ENCODE measurements at regions not wholly inside any gene's neighbourhood (a gene's known extent, or its start where the extent isn't known, plus 50 kb on each side); places are given as distances from the start of the nearest gene placed in this dataset.

DNA sequence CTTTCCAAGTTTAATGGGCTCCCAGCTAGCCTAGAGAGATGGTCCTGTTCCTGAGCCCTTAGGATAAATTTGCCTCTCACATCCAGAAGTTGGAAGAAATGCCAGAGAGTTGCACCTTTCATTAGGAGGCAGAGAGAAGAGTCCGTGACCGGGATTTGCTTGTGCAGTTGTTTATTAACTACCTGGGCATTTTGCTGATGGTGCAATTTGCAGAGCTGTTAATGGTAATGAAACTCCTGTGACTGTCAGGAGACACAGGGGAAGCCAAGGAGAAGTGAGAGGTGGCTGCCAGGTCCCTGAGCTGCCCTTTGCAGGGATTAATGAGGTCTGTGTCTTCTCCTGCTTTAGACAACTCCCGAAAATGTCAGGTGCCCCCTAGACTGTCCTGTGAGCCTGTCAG is 69.1 kb upstream of the B3GAT1 start:
- H3K9me3 Mint-ChIP-seq = no peaks in the 10 kb centered on the region
- no peaks in the 10 kb centered on the region for H3K4me1 Mint-ChIP-seq (ENCODE audit: low read depth)
- H3K27me3 Mint-ChIP-seq (ENCODE audit: insufficient read depth) = peaks cover 12% of the 10 kb centered on the region
- DNase-seq (ENCODE audit: low spot score) = no peak
- no peak overlapping the region for H3K27ac Mint-ChIP-seq
- intact Hi-C loops (cut with micrococcal nuclease) = no loop called here
- no peaks in the 10 kb centered on the region for H3K36me3 Mint-ChIP-seq (ENCODE audit: low read depth)
- H3K4me3 Mint-ChIP-seq = no peak overlapping the region

DNA sequence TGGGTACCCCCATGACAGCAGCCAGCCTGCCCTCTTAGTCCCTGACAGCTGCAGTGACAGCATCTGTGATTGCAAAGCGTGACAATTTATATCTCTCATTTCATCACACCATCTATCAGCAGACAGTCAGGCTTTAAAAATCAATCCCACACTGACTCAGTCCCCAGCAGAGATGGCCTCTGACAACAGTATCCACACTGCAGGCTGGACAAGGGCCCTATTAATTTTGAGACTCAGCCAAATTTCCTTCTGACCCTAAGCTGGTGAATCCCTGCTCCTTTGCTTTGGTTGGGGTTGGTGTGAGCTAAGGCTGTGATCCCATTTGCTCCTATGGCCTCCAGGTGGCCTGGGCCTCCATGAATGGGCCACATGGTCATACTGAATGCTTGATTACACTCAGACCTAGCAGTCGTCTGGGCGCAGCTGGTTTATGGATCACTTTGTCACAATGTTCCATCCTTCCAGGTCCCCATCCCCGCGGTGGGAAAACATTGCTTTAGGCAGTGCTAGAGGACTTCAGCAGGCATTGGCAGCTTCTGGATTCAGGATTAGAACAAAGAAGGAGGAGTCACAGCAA is 68.2 kb upstream of the B3GAT1 start:
- Mint-ChIP-seq H3K27ac (no peak overlapping the region), H3K27me3 (ENCODE audit: insufficient read depth) (peaks cover 12% of the 10 kb centered on the region), H3K4me3 (no peak overlapping the region), H3K9me3 (no peaks in the 10 kb centered on the region), H3K4me1 (ENCODE audit: low read depth) (no peaks in the 10 kb centered on the region), H3K36me3 (ENCODE audit: low read depth) (no peaks in the 10 kb centered on the region)
- DNase-seq (ENCODE audit: low spot score) = no peak
- intact Hi-C loops (cut with micrococcal nuclease) = no loop called here

DNA sequence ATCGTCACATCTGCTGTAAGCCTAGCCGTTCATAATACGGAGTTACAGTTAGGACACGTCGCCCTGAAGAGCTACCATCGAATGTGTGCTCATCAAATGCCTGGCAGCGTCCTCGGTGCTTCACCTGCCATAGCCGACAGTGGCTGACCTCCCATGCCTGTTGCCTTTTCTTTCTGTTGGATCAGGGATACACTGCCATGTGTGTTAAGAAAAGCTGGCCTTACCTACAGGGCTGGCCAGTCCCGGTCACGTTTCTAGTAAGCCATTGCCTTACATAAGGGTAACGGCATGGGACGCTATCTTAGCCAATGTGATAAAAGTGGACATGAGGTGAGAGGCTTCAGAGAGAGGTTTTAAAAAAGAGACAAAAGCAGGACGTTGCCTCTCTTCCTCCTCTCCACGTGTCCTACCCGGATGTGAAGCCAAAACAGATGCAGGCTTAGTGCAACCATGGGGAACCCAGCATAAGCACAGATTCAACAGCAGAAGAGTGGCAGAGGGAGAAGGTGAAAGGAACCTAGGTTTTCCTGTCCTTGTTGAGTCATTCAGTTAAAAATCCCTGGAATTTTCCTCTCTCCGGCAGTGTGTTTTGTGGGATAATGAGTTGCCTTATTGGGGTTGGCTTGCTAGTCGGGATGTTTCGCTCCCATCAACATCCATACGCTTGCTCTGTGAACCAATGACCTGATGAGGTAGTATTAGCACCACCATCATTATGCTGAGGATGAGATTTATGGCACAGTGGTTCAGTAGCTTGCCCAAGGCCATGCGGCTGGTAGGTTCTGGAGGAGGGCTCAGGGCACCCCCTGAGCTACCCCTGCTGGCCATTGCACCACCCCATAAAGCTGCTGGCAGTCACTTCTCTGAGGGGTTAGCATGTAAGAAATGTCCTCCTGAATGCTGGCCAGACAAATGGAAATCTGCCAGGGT is 67.4 kb upstream of the B3GAT1 start:
- no peaks in the 10 kb centered on the region for H3K36me3 Mint-ChIP-seq (ENCODE audit: low read depth)
- H3K27ac Mint-ChIP-seq = no peak overlapping the region
- intact Hi-C loops (cut with micrococcal nuclease) = no loop called here
- H3K9me3 Mint-ChIP-seq = no peaks in the 10 kb centered on the region
- H3K27me3 Mint-ChIP-seq (ENCODE audit: insufficient read depth) = peaks cover 12% of the 10 kb centered on the region
- H3K4me1 Mint-ChIP-seq (ENCODE audit: low read depth) = no peaks in the 10 kb centered on the region
- DNase-seq (ENCODE audit: low spot score) = no peak
- no peak overlapping the region for H3K4me3 Mint-ChIP-seq

DNA sequence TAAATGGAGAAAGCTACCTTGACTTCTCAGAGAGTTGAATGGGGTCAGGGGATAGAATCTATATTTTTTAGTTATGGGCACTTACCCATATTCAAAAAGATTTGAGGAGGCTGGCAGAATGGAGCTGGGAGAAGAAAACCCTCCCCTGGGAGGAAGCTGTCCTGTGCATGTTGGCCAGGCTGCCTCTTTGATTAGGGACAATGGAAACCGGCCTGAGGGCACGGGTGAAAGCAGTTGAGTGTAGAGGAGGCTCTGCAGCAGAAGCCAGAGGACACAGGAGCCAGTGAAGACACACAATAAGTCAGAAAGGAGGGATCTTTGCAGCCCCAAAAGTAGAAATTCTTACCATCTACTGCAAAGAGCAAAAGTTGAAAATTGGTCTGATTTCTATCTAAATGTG is 66.6 kb upstream of the B3GAT1 start:
- H3K36me3 Mint-ChIP-seq (ENCODE audit: low read depth) = no peaks in the 10 kb centered on the region
- no peaks in the 10 kb centered on the region for H3K9me3 Mint-ChIP-seq
- intact Hi-C loops (cut with micrococcal nuclease) = no loop called here
- H3K27ac Mint-ChIP-seq = no peak overlapping the region
- DNase-seq (ENCODE audit: low spot score) = no peak
- no peaks in the 10 kb centered on the region for H3K4me1 Mint-ChIP-seq (ENCODE audit: low read depth)
- H3K27me3 Mint-ChIP-seq (ENCODE audit: insufficient read depth) = peaks cover 13% of the 10 kb centered on the region
- no peak overlapping the region for H3K4me3 Mint-ChIP-seq

DNA sequence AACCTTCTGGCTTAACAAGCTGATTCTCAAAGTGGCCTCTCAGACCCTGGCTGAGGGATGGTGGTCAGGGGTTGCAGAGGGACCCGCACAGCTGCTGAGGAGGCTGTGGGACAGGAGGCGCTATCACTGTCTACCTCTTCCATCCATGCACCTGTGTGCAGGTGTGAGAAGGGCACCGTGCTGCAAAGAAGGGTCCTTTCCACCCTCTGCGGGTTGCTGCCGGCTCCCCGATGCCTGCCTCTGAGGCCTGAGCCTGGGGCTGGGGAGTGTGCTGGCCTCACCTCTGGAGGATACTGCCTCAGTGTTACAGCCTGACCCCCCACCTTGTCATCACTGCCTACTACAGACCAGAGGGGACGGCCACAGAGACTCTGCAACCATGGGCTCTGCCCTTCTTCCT is 66.1 kb upstream of the B3GAT1 start:
- H3K4me1 Mint-ChIP-seq (ENCODE audit: low read depth) = no peaks in the 10 kb centered on the region

GRCh38 chr11:134477486-134477885 is 65.4 kb upstream of the B3GAT1 start:
- Mint-ChIP-seq H3K36me3 (ENCODE audit: low read depth) (no peaks in the 10 kb centered on the region), H3K4me3 (no peak overlapping the region), H3K9me3 (no peaks in the 10 kb centered on the region), H3K27ac (no peak overlapping the region), H3K27me3 (ENCODE audit: insufficient read depth) (peaks cover 14% of the 10 kb centered on the region), H3K4me1 (ENCODE audit: low read depth) (no peaks in the 10 kb centered on the region)
- intact Hi-C loops (cut with micrococcal nuclease) = no loop called here
- no peak for DNase-seq (ENCODE audit: low spot score)

More for the DNA sequence above, 66.1 kb upstream of the B3GAT1 start:
- Mint-ChIP-seq H3K4me3 (no peak overlapping the region), H3K27me3 (ENCODE audit: insufficient read depth) (peaks cover 14% of the 10 kb centered on the region), H3K9me3 (no peaks in the 10 kb centered on the region), H3K36me3 (ENCODE audit: low read depth) (no peaks in the 10 kb centered on the region), H3K27ac (no peak overlapping the region)
- no peak for DNase-seq (ENCODE audit: low spot score)
- intact Hi-C loops (cut with micrococcal nuclease) = no loop called here

DNA sequence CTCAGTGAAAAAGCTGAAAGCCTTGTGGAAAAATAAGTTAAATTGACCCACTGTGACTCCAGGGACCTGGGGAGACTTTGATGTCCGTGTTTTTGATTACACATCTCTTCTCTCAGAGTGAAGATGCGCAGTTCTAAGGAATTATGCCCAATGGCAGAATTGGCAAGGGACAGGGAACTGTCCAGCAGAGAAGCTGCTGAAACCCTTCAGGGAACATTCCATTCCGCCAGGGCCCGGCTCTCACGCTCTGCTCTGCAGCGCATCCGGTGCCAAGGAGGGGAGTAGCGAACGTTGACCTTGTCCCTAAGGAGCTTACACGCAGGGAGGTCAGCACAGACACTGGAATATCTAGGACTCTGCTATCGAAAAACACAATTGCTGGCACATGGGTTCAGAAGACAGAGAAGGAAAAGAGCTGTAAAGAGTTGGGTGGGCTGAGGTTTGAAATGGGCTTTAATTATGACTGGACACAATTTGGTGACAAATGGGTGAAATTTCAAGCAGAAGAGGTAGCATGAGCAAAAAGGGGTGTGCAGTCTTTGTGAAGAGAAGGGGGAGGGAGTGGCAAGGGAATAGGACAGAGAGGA is 64.5 kb upstream of the B3GAT1 start:
- DNase-seq (ENCODE audit: low spot score) = no peak
- H3K4me1 Mint-ChIP-seq (ENCODE audit: low read depth) = no peaks in the 10 kb centered on the region
- no peak overlapping the region for H3K4me3 Mint-ChIP-seq
- peaks cover 14% of the 10 kb centered on the region for H3K27me3 Mint-ChIP-seq (ENCODE audit: insufficient read depth)
- no peak overlapping the region for H3K27ac Mint-ChIP-seq
- intact Hi-C loops (cut with micrococcal nuclease) = no loop called here
- H3K9me3 Mint-ChIP-seq = no peaks in the 10 kb centered on the region
- no peaks in the 10 kb centered on the region for H3K36me3 Mint-ChIP-seq (ENCODE audit: low read depth)

DNA sequence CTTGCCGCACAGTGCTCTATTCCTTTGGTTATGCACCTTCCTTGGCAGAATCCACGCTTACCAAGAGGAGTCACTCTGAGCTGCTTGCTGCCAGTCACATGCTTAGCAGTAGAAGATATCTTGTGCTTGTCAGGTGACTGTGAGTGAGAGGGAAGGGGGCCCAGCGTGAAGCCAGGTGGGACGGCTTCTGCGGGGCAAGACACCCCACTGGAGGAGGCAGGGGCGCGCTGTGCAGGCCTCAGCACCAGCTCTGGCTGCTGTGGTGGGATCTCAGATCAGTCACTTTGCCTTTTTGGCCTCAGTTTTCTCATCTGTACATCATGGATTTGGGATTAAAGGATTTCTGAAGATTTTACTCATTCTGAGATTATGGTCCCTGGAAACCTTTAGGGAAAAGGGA is 63.9 kb upstream of the B3GAT1 start:
- Mint-ChIP-seq H3K9me3 (no peaks in the 10 kb centered on the region), H3K36me3 (ENCODE audit: low read depth) (no peaks in the 10 kb centered on the region), H3K27me3 (ENCODE audit: insufficient read depth) (peaks cover 12% of the 10 kb centered on the region), H3K4me1 (ENCODE audit: low read depth) (no peaks in the 10 kb centered on the region), H3K4me3 (no peak overlapping the region), H3K27ac (no peak overlapping the region)
- DNase-seq (ENCODE audit: low spot score) = no peak
- intact Hi-C loops (cut with micrococcal nuclease) = no loop called here

GRCh38 chr11:134474942-134475341 is 62.9 kb upstream of the B3GAT1 start:
- Mint-ChIP-seq H3K4me3 (no peak overlapping the region), H3K27me3 (ENCODE audit: insufficient read depth) (peaks cover 8% of the 10 kb centered on the region), H3K36me3 (ENCODE audit: low read depth) (no peaks in the 10 kb centered on the region), H3K4me1 (ENCODE audit: low read depth) (no peaks in the 10 kb centered on the region), H3K9me3 (no peaks in the 10 kb centered on the region), H3K27ac (no peak overlapping the region)
- DNase-seq (ENCODE audit: low spot score) = no peak
- intact Hi-C loops (cut with micrococcal nuclease) = no loop called here

- no peaks in the 10 kb centered on the region for H3K36me3 Mint-ChIP-seq (ENCODE audit: low read depth)
- H3K9me3 Mint-ChIP-seq = no peaks in the 10 kb centered on the region
- no peak overlapping the region for H3K27ac Mint-ChIP-seq
- H3K4me1 Mint-ChIP-seq (ENCODE audit: low read depth) = no peaks in the 10 kb centered on the region
- H3K27me3 Mint-ChIP-seq (ENCODE audit: insufficient read depth) = peaks cover 8% of the 10 kb centered on the region
- no peak overlapping the region for H3K4me3 Mint-ChIP-seq
- intact Hi-C loops (cut with micrococcal nuclease) = no loop called here
- DNase-seq (ENCODE audit: low spot score) = no peak
These were observed 62.2 kb upstream of the B3GAT1 start for GRCh38 chr11:134474070-134474860.

DNA sequence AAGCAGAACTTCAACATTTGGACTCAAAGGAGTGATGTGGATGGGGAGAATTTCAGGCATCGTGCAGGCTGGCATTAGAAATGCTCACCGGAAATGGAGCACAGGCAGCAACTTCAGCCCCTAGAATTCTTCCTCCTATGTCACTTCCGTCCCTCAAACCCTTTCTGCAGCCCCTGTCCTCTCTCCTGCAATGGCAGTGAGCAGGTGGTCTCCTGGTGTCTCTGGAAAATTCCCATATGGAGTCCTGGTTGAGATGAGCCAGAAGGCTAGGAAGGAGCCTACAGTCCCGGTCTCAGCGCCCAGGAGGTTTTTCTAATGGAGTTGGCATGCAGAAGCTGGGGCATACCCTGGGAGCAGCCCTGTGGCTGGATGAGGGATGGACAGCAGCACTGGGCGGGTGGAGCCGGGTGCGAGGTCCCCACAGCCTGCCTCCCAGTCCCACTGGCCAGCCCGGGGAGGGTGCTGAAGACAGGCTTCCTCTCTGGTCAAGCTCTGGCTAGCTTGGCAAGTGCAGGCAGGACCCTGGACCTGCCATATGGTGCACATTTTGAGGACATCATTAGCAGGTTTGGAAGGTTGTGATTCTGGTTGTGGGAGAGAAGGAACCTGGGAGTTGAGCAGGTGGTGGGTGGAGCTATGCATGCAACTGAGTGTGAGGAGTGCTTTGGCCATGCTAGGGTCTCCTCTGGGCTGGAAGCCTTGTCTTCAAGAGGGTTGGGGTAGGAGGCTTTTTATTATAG is 59.8 kb upstream of the B3GAT1 start:
- Mint-ChIP-seq H3K36me3 (ENCODE audit: low read depth) (no peaks in the 10 kb centered on the region), H3K9me3 (no peaks in the 10 kb centered on the region), H3K4me3 (no peak overlapping the region), H3K4me1 (ENCODE audit: low read depth) (no peaks in the 10 kb centered on the region), H3K27me3 (ENCODE audit: insufficient read depth) (peaks cover 17% of the 10 kb centered on the region), H3K27ac (no peak overlapping the region)
- no peak for DNase-seq (ENCODE audit: low spot score)
- intact Hi-C loops (cut with micrococcal nuclease) = no loop called here

GRCh38 chr11:134471087-134471715 is 59.2 kb upstream of the B3GAT1 start:
- H3K4me3 Mint-ChIP-seq = no peak overlapping the region

More at GRCh38 chr11:134471087-134471715, 59.2 kb upstream of the B3GAT1 start:
- Mint-ChIP-seq H3K27me3 (ENCODE audit: insufficient read depth) (peaks cover 15% of the 10 kb centered on the region), H3K36me3 (ENCODE audit: low read depth) (no peaks in the 10 kb centered on the region), H3K4me1 (ENCODE audit: low read depth) (no peaks in the 10 kb centered on the region), H3K9me3 (no peaks in the 10 kb centered on the region), H3K27ac (no peak overlapping the region)
- intact Hi-C loops (cut with micrococcal nuclease) = no loop called here
- no peak for DNase-seq (ENCODE audit: low spot score)
